ENCODE measurements at regions not wholly inside any gene's neighbourhood (a gene's known extent, or its start where the extent isn't known, plus 50 kb on each side); places are given as distances from the start of the nearest gene placed in this dataset.

- no peak for DNase-seq
- Histone ChIP-seq H3K27ac (no peak overlapping the region), H3K4me3 (no peak overlapping the region), H3K4me1 (no peaks in the 10 kb centered on the region), H3K9me3 (no peaks in the 10 kb centered on the region), H3K36me3 (no peaks in the 10 kb centered on the region), H3K27me3 (no peaks in the 10 kb centered on the region)
- TF ChIP-seq CTCF (IDR thresholded peaks at IDR 0.05): no peak
- intact Hi-C loops (cut with DNase I; ENCODE audit: low total_unique reads): no loop called here
Observed at GRCh38 chr13:106314417-106314816, 221.0 kb downstream of the EFNB2 start.

GRCh38 chr13:106311004-106311403 lies 224.5 kb downstream of the EFNB2 start:
- Histone ChIP-seq H3K9me3 (no peaks in the 10 kb centered on the region), H3K4me1 (no peaks in the 10 kb centered on the region), H3K4me3 (no peak overlapping the region), H3K36me3 (no peaks in the 10 kb centered on the region), H3K27me3 (no peaks in the 10 kb centered on the region), H3K27ac (no peak overlapping the region)
- TF ChIP-seq CTCF (IDR thresholded peaks at IDR 0.05): no peak
- no peak for DNase-seq
- intact Hi-C loops (cut with DNase I; ENCODE audit: low total_unique reads): no loop called here

GRCh38 chr13:106310291-106310865 lies 225.1 kb downstream of the EFNB2 start:
- no peak for DNase-seq
- Histone ChIP-seq H3K27ac (no peak overlapping the region), H3K27me3 (no peaks in the 10 kb centered on the region), H3K36me3 (no peaks in the 10 kb centered on the region), H3K9me3 (no peaks in the 10 kb centered on the region), H3K4me1 (no peaks in the 10 kb centered on the region), H3K4me3 (no peak overlapping the region)
- no peak for TF ChIP-seq CTCF (IDR thresholded peaks at IDR 0.05)
- intact Hi-C loops (cut with DNase I; ENCODE audit: low total_unique reads): no loop called here

- intact Hi-C loops (cut with DNase I; ENCODE audit: low total_unique reads): no loop called here
- Histone ChIP-seq H3K36me3 (no peaks in the 10 kb centered on the region), H3K9me3 (peaks cover 0 to 5% (median 0%) of the 10 kb centered on the region in 3 donors), H3K4me1 (no peaks in the 10 kb centered on the region), H3K4me3 (no peak overlapping the region), H3K27ac (no peak overlapping the region), H3K27me3 (no peaks in the 10 kb centered on the region)
- TF ChIP-seq CTCF (IDR thresholded peaks at IDR 0.05): no peak
- no peak for DNase-seq
Observed at GRCh38 chr13:106306748-106307277, 228.6 kb downstream of the EFNB2 start.

- intact Hi-C loops (cut with DNase I; ENCODE audit: low total_unique reads): no loop called here
- no peak overlapping the region for H3K4me3 ChIP-seq
- no peak for DNase-seq
- no peak for TF ChIP-seq CTCF (IDR thresholded peaks at IDR 0.05)
- H3K4me1 ChIP-seq: no peaks in the 10 kb centered on the region
- H3K27me3 ChIP-seq: no peaks in the 10 kb centered on the region
- H3K27ac ChIP-seq: no peak overlapping the region
- no peaks in the 10 kb centered on the region for H3K36me3 ChIP-seq
- H3K9me3 ChIP-seq: peaks cover 0 to 5% (median 0%) of the 10 kb centered on the region in 3 donors
Observed at GRCh38 chr13:106302843-106303242, 232.6 kb downstream of the EFNB2 start.

- H3K4me3 ChIP-seq: no peak overlapping the region
- no peak overlapping the region for H3K27ac ChIP-seq
- no peak for DNase-seq
- H3K9me3 ChIP-seq: peaks cover 0 to 5% (median 0%) of the 10 kb centered on the region in 3 donors
- no peaks in the 10 kb centered on the region for H3K27me3 ChIP-seq
- TF ChIP-seq CTCF (IDR thresholded peaks at IDR 0.05): no peak
- H3K4me1 ChIP-seq: no peaks in the 10 kb centered on the region
- intact Hi-C loops (cut with DNase I; ENCODE audit: low total_unique reads): no loop called here
- H3K36me3 ChIP-seq: no peaks in the 10 kb centered on the region
Observed at GRCh38 chr13:106302011-106302410, 233.5 kb downstream of the EFNB2 start.
